Head of caudate nucleus (tissue), 42 donors: ENCODE measurements at regions not wholly inside any gene's neighbourhood (a gene's known extent, or its start where the extent isn't known, plus 50 kb on each side); places are given as distances from the start of the nearest gene placed in this dataset.

Experiments used
- DNase-seq, 42 donors: peaks; one replicate each; pipeline versions ENCODE4 v3.0.0 to v3.0.0-alpha.2; 2020 to 2021; ENCODE audit warnings: mixed read lengths in 7 of 42
- intact Hi-C: fragments of 100-400 bp; cut with DNase I; formaldehyde crosslinking; loops from one replicate; pipeline ENCODE4 v1.15.0; 2022

GRCh38 chr10:4190876-4191275 lies 405.9 kb upstream of the KLF6 start:
- intact Hi-C loops = no loop called here
- DNase-seq = no peak

DNA sequence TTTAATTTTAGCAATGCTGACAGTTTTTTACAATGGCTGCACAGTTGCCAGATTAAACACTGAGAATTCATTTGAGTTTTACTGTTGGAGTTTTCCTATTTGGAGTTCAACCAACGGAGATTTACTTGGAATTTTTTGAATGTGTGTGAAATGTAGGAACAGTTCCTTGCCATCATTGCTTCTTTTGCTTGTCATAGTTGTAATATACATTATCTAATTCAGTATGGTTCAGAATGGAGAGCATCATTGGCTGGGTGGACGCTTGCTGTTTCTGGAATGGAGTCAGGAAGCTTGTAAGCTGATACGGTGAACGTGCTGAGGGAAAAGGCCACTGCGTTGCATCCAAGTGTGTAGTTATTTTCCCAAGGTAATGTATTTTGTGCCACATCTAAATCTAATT lies 404.3 kb upstream of the KLF6 start:
- no peak for DNase-seq
- intact Hi-C loops = no loop called here

DNA sequence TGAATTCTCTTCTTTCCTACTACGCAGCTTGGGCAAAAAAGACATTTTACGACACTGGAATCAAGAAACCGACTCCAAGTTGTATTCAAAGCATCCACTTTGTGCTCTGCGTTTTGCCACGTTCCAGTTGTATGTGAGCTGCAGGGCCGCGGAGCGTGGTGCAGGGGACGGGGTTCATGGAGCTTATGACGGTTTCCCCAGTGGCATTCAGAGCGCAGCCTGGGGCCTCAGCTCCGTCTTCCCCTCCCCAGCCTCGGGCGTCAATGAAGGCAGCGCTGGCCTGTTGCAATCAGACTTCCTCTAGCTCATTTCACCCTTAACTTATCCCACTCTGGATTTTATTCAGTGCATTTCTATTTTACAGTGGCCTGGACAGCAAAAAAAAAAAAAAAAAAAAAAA lies 403.4 kb upstream of the KLF6 start:
- intact Hi-C loops = no loop called here
- no peak for DNase-seq

DNA sequence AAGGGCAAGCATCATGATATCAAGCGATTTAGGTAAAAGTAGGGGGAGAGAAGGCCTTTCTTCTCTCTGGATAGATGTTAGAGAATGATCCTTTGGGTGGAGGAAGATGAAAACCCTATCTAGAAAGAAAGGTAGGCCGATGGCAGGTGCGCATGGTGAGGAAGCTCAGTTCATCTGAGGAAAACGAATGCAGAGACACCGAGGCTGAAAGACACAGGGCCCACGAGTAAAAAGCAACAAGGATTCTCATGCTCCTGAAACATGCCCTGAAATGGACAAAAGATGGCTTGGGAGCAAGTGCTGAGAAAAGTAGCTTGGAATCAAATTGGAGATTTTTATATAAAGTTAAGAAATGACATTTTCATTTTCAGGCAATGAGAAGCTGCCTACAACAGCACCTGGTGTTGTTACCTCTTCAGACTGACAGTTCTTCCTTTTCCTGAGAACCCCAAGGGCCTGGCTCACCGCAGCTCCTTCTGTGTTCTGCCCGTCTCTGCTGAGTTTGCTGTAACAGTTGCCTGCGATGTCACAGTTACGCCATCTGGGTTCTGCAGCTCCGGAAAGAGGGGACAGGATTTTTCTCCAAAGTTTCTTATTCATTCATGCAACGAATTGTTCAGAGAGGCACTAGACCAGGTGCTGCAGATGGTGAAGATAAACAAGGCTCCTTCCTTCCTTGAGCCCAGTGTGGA lies 402.0 kb upstream of the KLF6 start:
- DNase-seq = no peak
- intact Hi-C loops = no loop called here

DNA sequence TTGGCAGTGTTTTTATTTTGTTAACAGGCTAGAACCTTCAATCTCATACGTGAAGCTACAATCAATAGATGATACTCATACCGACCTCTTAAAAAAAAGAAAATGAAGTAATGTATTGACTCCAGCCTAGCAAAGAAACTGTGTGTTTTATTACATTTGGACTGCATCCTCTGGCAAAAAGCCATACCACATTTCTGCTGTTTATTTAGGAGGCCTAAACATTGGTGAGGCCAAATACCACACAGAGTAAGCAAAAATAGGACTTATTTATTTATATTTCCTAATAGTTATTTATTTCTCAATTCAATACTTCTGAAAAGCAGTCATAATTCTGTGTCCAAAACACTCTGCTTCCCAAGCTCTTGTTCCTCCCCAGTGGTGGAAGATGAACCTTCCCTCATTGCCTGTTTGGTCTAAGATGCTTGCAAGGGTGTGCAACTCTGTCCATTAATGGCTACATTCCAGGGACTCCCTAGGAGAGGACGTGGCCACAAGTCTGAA lies 398.8 kb upstream of the KLF6 start:
- DNase-seq = no peak
- intact Hi-C loops = no loop called here

- intact Hi-C loops = no loop called here
Measured at GRCh38 chr10:4181621-4182049, 396.6 kb upstream of the KLF6 start.

GRCh38 chr10:4181081-4181480 lies 396.1 kb upstream of the KLF6 start:
- intact Hi-C loops = no loop called here
- DNase-seq = no peak

More at GRCh38 chr10:4181621-4182049, 396.6 kb upstream of the KLF6 start:
- no peak for DNase-seq

DNA sequence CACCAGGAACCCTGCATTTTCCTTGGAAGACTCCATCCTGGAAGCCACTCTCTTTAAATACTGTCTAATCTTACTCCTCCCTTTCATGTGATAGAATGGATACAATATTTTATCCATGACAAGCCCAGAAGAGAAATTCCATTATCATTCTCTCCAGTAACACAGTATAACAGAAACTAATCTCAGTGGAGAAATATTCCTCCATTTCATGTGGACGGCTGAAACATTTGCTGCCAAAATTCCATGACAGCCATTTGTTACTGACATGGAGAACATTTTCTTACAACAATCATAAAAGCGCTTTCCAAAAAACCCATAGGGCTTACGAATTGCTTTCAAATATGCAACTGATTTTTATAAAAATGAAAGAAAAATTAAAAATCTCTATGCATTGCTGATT lies 392.8 kb upstream of the KLF6 start:
- intact Hi-C loops = no loop called here

DNA sequence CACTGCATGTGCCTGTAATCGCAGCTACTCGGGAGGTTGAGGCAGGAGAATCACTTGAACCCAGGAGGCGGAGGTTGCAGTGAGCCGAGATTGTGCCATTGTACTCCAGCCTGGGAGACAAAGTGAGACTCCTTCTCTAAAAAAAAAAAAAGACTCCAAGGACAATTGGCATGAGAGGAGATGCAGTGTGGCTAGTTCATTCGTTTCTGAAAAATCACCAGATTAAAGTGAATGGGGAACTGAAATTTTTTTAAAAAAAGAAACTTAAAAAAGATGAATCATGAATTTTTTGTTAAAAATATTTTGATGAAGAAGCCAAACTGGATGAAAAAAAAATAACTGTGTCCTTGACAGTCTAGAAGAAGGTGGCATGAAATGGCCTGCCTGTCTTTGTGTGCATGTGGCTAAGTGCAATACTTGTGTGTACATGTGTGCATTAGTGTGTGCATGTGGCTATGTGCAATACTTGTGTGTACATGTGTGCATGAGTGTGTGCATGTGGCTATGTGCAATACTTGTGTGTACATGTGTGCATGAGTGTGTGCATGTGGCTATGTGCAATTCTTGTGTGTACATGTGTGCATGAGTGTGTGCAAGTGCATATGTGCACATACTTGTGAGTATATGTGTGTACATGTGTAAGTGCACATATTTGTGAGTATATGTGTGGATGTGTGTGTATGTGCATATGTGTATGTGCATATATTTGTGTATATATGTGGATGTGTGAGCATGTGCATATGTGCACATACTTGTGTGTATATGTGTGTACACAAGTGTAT lies 391.7 kb upstream of the KLF6 start:
- intact Hi-C loops = no loop called here
- no peak for DNase-seq

More for the DNA sequence above, 392.8 kb upstream of the KLF6 start:
- no peak for DNase-seq

DNA sequence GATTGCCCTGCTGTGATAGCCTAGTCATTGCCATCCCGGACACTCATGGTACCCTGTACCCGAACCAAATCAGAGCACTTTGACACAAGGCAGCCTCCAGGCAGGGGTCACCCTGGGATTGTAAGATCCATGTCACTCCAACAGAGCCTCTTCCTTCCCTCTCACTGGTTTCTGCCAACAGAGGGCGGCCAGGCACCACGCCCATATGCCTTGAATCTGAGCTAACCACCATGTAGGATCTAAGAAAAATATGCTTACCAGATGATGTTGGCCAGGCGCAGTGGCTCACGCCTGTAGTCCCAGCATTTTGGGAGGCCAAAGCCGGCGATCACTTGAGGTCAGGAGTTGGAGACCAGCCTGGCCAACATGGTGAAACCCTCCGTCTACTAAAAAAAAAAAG lies 389.2 kb upstream of the KLF6 start:
- no peak for DNase-seq
- intact Hi-C loops = no loop called here

DNA sequence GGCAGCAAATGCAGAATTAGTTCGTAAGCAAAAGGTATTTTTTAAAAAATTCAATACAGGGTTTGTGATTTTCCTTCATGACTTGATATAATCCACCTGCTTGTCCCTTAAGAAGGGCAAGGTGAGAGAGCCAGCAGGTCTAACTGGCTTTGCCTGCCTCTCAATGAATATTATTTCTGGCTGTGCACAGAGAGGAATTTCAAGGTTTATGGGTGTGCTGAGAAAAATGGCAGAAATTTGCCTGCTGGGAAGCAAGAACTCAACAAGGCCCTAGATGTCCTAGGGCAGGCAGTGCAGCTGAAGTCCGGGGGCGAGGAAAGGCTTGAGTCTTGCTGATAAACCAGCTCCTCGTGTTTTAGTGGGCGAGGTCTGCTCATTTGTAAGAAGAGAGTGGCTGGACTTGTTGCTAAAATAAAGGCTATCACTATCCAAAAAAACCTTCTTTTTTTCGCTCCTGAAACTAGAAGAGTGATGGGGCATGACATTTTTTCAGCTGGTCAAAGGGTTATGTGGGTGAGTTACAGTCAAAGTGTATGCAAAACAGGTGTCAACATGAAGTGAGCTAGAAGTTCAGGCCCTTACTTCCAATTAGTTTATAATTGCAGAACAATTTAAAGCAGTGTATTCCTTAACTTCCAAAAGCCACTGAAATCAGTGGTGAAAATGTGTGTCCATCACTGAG lies 385.8 kb upstream of the KLF6 start:
- intact Hi-C loops = no loop called here
- DNase-seq = no peak

DNA sequence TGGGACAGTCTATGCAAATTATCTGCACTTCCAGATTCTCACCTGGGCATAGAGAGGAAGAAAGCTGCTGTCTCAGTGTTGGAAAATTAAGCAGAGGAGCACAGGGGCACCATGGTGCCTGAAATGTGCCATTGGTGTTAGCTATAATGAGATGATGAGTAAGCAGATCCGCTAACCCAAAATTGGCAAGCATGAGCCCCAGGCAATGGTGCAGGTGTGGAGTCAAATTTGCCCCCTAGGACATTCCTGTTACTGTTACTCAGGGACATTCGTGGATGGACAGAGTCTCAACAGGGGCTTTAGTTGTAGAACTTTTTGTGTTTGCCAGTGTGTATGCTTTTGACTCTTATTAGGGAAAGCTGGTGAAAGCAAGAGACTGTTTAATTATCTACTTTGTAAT lies 385.2 kb upstream of the KLF6 start:
- DNase-seq = no peak
- intact Hi-C loops = no loop called here

DNA sequence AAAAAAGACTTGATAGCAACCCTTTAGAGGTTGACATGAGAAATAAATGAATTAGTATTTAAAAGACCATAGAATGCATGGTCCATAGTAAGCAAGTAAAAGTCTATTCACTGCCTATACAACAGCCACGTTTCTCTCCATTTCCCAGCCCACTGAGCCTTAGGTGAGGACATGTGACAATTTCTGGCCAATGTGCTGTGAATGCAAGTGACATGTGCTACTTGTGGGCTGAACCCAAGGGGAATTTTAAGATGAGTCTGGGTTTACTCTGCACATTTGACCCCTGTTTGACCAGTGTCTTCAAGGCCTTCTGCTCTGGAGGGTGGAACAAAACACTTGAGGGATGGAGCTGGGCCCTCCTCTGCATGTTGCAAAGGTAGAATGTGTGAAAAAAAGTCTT lies 384.4 kb upstream of the KLF6 start:
- DNase-seq = no peak
- intact Hi-C loops = no loop called here

GRCh38 chr10:4167216-4167615 lies 382.2 kb upstream of the KLF6 start:
- intact Hi-C loops = no loop called here
- no peak for DNase-seq

- intact Hi-C loops = no loop called here
Measured at GRCh38 chr10:4162571-4163286, 377.7 kb upstream of the KLF6 start.

GRCh38 chr10:4159173-4159572 lies 374.2 kb upstream of the KLF6 start:
- DNase-seq = no peak
- intact Hi-C loops = no loop called here

More at GRCh38 chr10:4162571-4163286, 377.7 kb upstream of the KLF6 start:
- DNase-seq = no peak

- DNase-seq = no peak
Measured at GRCh38 chr10:4154191-4154715, 369.2 kb upstream of the KLF6 start.

DNA sequence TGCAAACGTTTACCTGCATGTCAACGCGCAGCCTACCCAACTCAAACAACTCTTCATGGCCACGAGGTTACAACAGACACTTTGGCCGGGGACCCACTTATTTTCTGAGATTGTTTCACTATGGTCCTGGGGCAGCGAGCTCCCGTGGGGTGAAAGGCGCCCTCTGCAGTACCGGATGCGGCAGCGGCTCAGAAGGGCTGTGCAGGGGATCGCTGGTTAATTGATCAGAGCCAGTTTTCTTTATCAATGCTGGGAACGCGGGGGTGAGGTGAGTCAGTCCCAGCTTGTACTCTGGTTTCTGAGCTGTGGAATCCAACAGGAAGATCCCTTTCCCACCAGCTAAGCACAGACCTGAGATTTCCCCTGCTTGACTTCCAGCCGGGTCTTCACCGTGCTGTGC lies 366.5 kb upstream of the KLF6 start:
- intact Hi-C loops = no loop called here
- no peak for DNase-seq

More at GRCh38 chr10:4154191-4154715, 369.2 kb upstream of the KLF6 start:
- intact Hi-C loops = no loop called here

GRCh38 chr10:4150676-4151075 lies 365.7 kb upstream of the KLF6 start:
- intact Hi-C loops = no loop called here
- no peak for DNase-seq
